ENCODE measurements at regions not wholly inside any gene's neighbourhood (a gene's known extent, or its start where the extent isn't known, plus 50 kb on each side); places are given as distances from the start of the nearest gene placed in this dataset.

DNA sequence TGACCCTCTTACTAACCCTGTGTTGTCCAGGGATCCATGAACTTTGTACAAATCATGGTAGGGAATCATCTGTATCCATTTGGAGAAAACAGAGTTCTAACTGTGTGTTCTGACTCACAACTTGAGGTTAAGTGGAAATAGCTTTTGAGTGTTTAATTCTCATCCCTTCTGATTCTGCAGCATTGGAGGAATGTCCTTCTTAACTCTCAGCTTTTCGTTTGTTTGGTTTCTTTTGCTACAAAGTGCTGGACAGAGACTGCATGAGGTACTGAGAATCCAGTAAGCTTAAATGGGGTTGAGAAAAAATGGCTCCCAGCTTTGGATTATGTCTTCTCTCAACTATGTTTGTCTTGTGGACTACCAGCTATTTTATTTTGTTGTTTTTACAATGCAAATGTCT lies 352.1 kb upstream of the KIF2B start:
- no peak overlapping the region for H3K4me2 ChIP-seq
- no peaks in the 10 kb centered on the region for H3K36me3 ChIP-seq (replicated peaks in 1 of 2; ENCODE audit: control insufficient read depth in 1 of 2, insufficient read depth in 2 of 2, low read length in 1 of 2)
- no peak overlapping the region for H3K27ac ChIP-seq (ENCODE audit: low read depth in 2 of 2, low read length in 1 of 2)
- H4K20me1 ChIP-seq (ENCODE audit: insufficient read depth), result no peaks in the 10 kb centered on the region
- no peak for DNase-seq
- no peaks in the 10 kb centered on the region for H3K79me2 ChIP-seq (ENCODE audit: insufficient read depth)
- no peaks in the 10 kb centered on the region for H3K4me1 ChIP-seq (ENCODE audit: control insufficient read depth in 1 of 2, insufficient read depth in 2 of 2, low read depth in 1 of 2, low read length in 1 of 2)
- H3K9me2 ChIP-seq, result no peaks in the 10 kb centered on the region; the same call in 1 of the 2 replicates
- WGBS (ENCODE audit: low lambda C conversion rate), result 11% methylated on average over 1 of the region's 1 CpG
- H3K9me3 ChIP-seq, result no peaks in the 10 kb centered on the region
- no peaks in the 10 kb centered on the region for H3K27me3 ChIP-seq (ENCODE audit: insufficient read depth)
- no peak overlapping the region for H2AFZ ChIP-seq (ENCODE audit: low read depth)
- H3K4me3 ChIP-seq (ENCODE audit: low read depth in 2 of 2, low read length in 1 of 2), result no peak overlapping the region
- TF ChIP-seq MEF2A (IDR thresholded peaks at IDR 0.05; ENCODE audit: borderline replicate concordance, low read depth) (no peak), POLR2AphosphoS5 (IDR thresholded peaks at IDR 0.05; ENCODE audit: low read depth, low read length) (no peak), SIN3A (IDR thresholded peaks at IDR 0.05; ENCODE audit: borderline replicate concordance, low read depth, low read length) (no peak), CHD2 (IDR thresholded peaks at IDR 0.05; ENCODE audit: low read length, partially characterized antibody) (no peak), YY1 (IDR thresholded peaks at IDR 0.05; ENCODE audit: low read depth) (no peak), MXI1 (IDR thresholded peaks at IDR 0.05; ENCODE audit: low read depth, low read length) (no peak), JUND (IDR thresholded peaks at IDR 0.05) (no peak), GABPA (IDR thresholded peaks at IDR 0.05; ENCODE audit: low read depth) (no peak), TAF1 (IDR thresholded peaks at IDR 0.05; ENCODE audit: borderline replicate concordance, low read depth, low read length) (no peak), FOXJ3 (CRISPR knock-in tag; IDR thresholded peaks at IDR 0.05) (no peak), RCOR1 (IDR thresholded peaks at IDR 0.05; ENCODE audit: low read length) (no peak)
- TF ChIP-seq, protein P1, sequence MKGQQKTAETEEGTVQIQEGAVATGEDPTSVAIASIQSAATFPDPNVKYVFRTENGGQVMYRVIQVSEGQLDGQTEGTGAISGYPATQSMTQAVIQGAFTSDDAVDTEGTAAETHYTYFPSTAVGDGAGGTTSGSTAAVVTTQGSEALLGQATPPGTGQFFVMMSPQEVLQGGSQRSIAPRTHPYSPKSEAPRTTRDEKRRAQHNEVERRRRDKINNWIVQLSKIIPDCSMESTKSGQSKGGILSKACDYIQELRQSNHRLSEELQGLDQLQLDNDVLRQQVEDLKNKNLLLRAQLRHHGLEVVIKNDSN (IDR thresholded peaks at IDR 0.05; ENCODE audit: borderline replicate concordance, low read depth), result no peak
- TF ChIP-seq, protein P2, sequence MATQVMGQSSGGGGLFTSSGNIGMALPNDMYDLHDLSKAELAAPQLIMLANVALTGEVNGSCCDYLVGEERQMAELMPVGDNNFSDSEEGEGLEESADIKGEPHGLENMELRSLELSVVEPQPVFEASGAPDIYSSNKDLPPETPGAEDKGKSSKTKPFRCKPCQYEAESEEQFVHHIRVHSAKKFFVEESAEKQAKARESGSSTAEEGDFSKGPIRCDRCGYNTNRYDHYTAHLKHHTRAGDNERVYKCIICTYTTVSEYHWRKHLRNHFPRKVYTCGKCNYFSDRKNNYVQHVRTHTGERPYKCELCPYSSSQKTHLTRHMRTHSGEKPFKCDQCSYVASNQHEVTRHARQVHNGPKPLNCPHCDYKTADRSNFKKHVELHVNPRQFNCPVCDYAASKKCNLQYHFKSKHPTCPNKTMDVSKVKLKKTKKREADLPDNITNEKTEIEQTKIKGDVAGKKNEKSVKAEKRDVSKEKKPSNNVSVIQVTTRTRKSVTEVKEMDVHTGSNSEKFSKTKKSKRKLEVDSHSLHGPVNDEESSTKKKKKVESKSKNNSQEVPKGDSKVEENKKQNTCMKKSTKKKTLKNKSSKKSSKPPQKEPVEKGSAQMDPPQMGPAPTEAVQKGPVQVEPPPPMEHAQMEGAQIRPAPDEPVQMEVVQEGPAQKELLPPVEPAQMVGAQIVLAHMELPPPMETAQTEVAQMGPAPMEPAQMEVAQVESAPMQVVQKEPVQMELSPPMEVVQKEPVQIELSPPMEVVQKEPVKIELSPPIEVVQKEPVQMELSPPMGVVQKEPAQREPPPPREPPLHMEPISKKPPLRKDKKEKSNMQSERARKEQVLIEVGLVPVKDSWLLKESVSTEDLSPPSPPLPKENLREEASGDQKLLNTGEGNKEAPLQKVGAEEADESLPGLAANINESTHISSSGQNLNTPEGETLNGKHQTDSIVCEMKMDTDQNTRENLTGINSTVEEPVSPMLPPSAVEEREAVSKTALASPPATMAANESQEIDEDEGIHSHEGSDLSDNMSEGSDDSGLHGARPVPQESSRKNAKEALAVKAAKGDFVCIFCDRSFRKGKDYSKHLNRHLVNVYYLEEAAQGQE (IDR thresholded peaks at IDR 0.05; ENCODE audit: low read depth, low read length), result no peak
- TF ChIP-seq, protein P3, sequence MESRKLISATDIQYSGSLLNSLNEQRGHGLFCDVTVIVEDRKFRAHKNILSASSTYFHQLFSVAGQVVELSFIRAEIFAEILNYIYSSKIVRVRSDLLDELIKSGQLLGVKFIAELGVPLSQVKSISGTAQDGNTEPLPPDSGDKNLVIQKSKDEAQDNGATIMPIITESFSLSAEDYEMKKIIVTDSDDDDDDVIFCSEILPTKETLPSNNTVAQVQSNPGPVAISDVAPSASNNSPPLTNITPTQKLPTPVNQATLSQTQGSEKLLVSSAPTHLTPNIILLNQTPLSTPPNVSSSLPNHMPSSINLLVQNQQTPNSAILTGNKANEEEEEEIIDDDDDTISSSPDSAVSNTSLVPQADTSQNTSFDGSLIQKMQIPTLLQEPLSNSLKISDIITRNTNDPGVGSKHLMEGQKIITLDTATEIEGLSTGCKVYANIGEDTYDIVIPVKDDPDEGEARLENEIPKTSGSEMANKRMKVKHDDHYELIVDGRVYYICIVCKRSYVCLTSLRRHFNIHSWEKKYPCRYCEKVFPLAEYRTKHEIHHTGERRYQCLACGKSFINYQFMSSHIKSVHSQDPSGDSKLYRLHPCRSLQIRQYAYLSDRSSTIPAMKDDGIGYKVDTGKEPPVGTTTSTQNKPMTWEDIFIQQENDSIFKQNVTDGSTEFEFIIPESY (IDR thresholded peaks at IDR 0.05; ENCODE audit: borderline replicate concordance, low read depth), result no peak
- TF ChIP-seq, protein P4, sequence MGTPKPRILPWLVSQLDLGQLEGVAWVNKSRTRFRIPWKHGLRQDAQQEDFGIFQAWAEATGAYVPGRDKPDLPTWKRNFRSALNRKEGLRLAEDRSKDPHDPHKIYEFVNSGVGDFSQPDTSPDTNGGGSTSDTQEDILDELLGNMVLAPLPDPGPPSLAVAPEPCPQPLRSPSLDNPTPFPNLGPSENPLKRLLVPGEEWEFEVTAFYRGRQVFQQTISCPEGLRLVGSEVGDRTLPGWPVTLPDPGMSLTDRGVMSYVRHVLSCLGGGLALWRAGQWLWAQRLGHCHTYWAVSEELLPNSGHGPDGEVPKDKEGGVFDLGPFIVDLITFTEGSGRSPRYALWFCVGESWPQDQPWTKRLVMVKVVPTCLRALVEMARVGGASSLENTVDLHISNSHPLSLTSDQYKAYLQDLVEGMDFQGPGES (IDR thresholded peaks at IDR 0.05; ENCODE audit: low read depth, low read length), result no peak
- POLR2A ChIA-PET, result no interaction called here
- no peak overlapping the region for H3K9ac ChIP-seq
- H3F3A ChIP-seq (replicated peaks; ENCODE audit: insufficient read depth), result no peaks in the 10 kb centered on the region
- CTCF ChIA-PET, result no interaction called here
